Fibroblast of the aortic adventitia (primary cell): ENCODE measurements at regions not wholly inside any gene's neighbourhood (a gene's known extent, or its start where the extent isn't known, plus 50 kb on each side); places are given as distances from the start of the nearest gene placed in this dataset.
"Not testable (repeated sequence)": the region's sequence is repeated elsewhere in the genome, so short reads cannot be mapped to it uniquely, and the experiment has no call there.

ENCODE experiments used
- DNase-seq: peaks from one replicate; pipeline ENCODE4 v3.0.0-alpha.2; 2010; ENCODE audit warnings: low read depth
- H3K4me3 ChIP-seq: 2 replicates; pipeline ENCODE4 v1.5.1; 2011; ENCODE audit warnings: low read depth, mild to moderate bottlenecking, control low read depth, low read length, moderate library complexity
- TF ChIP-seq, protein P1 (sequence below): IDR thresholded peaks from 2 replicates; pipeline ENCODE4 v1.5.1; 2011; ENCODE audit warnings: mild to moderate bottlenecking, low read length, control low read depth, inconsistent platforms; ENCODE audit not compliant: insufficient read depth

DNA sequence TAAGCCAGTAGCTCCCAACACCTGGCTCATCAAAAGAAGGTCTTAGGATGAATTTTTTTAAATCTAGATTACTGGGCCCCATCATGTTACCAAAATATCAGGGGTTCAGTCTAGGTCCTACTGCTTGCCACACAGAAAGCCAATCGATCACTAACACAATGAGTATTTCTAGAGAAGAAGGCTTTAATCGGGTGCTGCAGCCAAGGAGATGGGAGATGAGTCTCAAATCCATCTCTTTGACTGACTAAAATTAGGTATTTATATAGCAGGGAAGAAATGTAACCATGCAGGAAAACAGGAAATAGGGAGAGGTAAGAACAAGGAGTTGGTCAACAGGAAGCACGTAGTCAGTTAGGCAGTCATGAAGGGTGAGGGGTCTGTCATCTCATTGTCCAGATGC, 288.2 kb downstream of the CEP170 start:
- TF ChIP-seq, protein P1, sequence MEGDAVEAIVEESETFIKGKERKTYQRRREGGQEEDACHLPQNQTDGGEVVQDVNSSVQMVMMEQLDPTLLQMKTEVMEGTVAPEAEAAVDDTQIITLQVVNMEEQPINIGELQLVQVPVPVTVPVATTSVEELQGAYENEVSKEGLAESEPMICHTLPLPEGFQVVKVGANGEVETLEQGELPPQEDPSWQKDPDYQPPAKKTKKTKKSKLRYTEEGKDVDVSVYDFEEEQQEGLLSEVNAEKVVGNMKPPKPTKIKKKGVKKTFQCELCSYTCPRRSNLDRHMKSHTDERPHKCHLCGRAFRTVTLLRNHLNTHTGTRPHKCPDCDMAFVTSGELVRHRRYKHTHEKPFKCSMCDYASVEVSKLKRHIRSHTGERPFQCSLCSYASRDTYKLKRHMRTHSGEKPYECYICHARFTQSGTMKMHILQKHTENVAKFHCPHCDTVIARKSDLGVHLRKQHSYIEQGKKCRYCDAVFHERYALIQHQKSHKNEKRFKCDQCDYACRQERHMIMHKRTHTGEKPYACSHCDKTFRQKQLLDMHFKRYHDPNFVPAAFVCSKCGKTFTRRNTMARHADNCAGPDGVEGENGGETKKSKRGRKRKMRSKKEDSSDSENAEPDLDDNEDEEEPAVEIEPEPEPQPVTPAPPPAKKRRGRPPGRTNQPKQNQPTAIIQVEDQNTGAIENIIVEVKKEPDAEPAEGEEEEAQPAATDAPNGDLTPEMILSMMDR = no peak
- H3K4me3 ChIP-seq = no peak overlapping the region

DNA sequence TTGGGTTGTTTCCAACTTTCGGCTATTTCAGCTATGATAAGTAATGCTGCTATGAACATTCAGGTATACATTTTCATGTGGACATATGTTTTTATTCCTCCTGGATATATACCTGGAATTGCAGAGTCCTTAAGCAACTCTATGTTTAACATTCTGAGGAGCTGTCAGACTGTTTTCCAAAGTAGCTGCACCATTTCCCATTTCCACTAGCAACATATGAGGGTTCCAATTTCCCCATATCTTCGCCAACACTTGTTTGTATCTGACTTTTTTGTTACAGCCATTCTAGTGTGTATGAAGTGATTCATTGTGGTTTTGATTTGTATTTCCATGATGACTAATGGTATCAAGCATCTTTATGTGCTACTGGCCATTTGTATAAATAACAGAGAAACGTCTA, 295.7 kb downstream of the CEP170 start:
- not testable (repeated sequence) for DNase-seq, H3K4me3 ChIP-seq

More for the DNA sequence above, 288.2 kb downstream of the CEP170 start:
- DNase-seq = no peak

- not testable (repeated sequence) for DNase-seq, H3K4me3 ChIP-seq
Observed at GRCh38 chr1:242954945-242955344, 300.1 kb downstream of the CEP170 start.

- no peak for DNase-seq
- TF ChIP-seq, protein P1 = no peak
- H3K4me3 ChIP-seq = no peak overlapping the region
Observed at GRCh38 chr1:242946206-242946605, 308.9 kb downstream of the CEP170 start.

DNA sequence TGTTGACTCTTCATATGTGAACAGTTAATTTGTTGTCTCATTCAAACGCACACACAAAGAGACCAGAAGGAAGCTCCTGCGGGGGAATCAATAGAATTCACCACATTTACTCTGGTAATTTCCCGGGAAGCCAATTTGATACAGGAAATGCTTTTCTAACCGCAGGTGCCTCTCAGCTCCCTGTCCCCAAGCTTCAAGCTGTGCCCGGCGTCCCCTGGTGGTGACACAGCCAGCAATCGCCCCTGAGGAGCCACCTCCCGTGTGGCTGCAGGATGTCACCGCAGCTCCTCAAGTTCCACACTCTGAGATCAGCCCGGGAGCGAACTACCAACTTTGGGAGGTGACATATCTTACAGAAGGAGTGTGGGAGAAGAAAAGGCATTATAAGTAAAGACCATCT, 318.4 kb downstream of the CEP170 start:
- DNase-seq, H3K4me3 ChIP-seq: not testable (repeated sequence)

DNA sequence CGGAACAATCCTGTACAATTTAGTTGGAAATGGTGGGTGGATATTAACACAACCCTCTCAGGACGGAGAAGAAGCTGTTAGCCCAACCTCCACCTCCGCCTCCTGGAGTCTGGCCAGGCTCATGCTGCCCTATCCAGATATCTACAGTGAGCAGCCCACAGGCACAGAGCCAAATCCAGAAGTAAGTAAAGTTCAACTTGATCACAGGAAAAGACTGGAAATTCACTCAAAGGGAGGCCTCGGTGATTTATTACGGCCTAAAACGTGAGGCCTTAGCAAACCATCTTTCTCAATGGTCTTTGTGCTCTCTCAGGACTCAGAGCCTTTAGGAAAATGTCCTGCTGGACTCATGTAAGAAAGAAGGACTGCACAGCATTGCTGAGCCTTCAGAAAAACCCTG, 330.4 kb downstream of the CEP170 start:
- DNase-seq, H3K4me3 ChIP-seq: not testable (repeated sequence)

DNA sequence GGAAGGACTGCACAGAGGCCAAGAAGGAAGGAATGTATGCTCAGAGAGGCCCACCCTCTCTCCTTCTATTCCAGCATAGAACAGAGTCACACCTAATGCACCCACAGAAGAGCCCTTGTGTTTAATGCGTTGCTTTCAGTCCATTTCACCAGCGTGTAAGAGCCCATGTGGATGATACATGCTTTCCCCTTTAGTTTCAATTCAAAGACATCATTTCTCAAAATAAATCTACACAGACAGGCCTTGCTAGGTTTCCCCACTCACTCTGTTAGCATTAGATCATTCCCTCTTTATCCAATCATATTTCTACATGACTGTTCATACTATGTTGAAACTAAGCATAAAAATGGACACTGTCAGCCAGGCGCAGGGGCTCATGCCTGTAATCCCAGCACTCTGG, 331.5 kb downstream of the CEP170 start:
- DNase-seq, H3K4me3 ChIP-seq: not testable (repeated sequence)

GRCh38 chr1:242914729-242915128, 340.4 kb downstream of the CEP170 start:
- not testable (repeated sequence) for H3K4me3 ChIP-seq, DNase-seq

DNA sequence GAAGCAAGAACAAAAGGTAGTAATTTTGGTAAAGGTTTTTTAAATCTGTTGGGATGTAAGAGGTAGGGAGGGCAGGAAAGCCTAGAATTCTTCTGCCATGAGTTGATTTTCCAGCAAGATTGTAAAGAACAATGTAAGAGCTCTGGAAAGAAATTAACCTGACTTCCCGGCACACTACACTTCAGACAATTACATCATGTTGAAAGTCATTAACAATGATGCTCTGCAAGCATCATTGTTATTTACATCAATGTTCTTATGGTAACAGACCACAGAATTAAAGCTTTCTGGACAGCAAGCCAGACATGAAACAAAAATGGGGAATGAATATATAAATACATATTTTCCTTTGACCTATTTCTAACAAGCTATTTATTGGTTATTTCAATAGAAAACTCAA, 342.2 kb downstream of the CEP170 start:
- H3K4me3 ChIP-seq, DNase-seq: not testable (repeated sequence)

DNA sequence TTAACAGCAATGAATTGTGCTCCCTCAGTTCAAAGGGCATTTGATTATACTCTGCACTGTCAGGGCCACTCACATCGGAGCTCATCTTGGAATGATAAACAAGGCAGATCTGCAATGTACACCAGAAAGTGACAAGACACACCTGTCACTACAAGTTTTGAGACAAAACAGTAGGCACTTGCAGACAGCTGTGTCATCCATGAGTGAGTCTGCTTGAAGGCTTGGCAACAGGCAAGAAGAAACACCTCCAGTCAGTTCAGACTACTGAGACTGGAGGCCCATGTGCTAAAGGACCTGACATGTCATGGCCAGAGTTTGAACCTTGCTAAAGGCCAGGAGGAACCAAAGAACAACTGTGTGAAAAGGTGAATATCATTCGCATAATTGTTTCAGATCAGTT, 354.5 kb downstream of the CEP170 start:
- not testable (repeated sequence) for DNase-seq, H3K4me3 ChIP-seq

- no peak for DNase-seq
- H3K4me3 ChIP-seq = no peak overlapping the region
- TF ChIP-seq, protein P1 = no peak
Observed at GRCh38 chr1:242890192-242890741, 364.8 kb downstream of the CEP170 start.
